HEK293T (cell line): ENCODE measurements at regions not wholly inside any gene's neighbourhood (a gene's known extent, or its start where the extent isn't known, plus 50 kb on each side); places are given as distances from the start of the nearest gene placed in this dataset.

Source experiments
- CTCF ChIA-PET: fragments of 350-600 bp; formaldehyde crosslinking; extraction: SDS; loops from one replicate; lab custom pipeline; 2021; ENCODE audit warnings: antibody characterized with exemption, inconsistent platforms; lab: Yijun Ruan, JAX
- POLR2A ChIA-PET: fragments of 350-600 bp; formaldehyde crosslinking; extraction: SDS; loops from one replicate; lab custom pipeline; 2020; ENCODE audit warnings: antibody characterized with exemption, inconsistent platforms; lab: Yijun Ruan, JAX
- DNase-seq: peaks from one replicate; pipeline ENCODE4 v3.0.0; 2012; ENCODE audit warnings: mixed read lengths; ENCODE audit errors: extremely low spot score
- ARNT ChIP-seq: fragments of 450-650 bp; IDR thresholded peaks from 2 replicates; pipeline ENCODE4 v1.6.1; 2017; ENCODE audit warnings: mild to moderate bottlenecking
- BHLHE40 ChIP-seq: fragments of 450-650 bp; IDR thresholded peaks from 2 replicates; pipeline ENCODE4 v1.6.1; 2016; ENCODE audit warnings: mild to moderate bottlenecking, moderate library complexity, borderline replicate concordance
- CTBP1 ChIP-seq: fragments of 450-650 bp; IDR thresholded peaks from 2 replicates; pipeline ENCODE4 v1.6.1; 2016; ENCODE audit warnings: borderline replicate concordance
- ELF4 ChIP-seq: fragments of 450-650 bp; IDR thresholded peaks from 2 replicates; pipeline ENCODE4 v1.6.1; 2017; ENCODE audit warnings: antibody characterized with exemption
- FOXA1 ChIP-seq: fragments of 450-650 bp; IDR thresholded peaks from 2 replicates; pipeline ENCODE4 v1.6.1; 2016; ENCODE audit warnings: mild to moderate bottlenecking
- FOXK2 ChIP-seq: fragments of 450-650 bp; IDR thresholded peaks from 2 replicates; pipeline ENCODE4 v1.6.1; 2016; ENCODE audit warnings: mild to moderate bottlenecking
- FOXM1 ChIP-seq: fragments of 450-650 bp; IDR thresholded peaks from 2 replicates; pipeline ENCODE4 v1.6.1; 2017; ENCODE audit warnings: mild to moderate bottlenecking, borderline replicate concordance
- HDGF ChIP-seq: fragments of 450-650 bp; IDR thresholded peaks from 2 replicates; pipeline ENCODE4 v1.6.1; 2017; ENCODE audit warnings: antibody characterized with exemption, borderline replicate concordance
- L3MBTL2 ChIP-seq: fragments of 450-650 bp; conservative IDR thresholded peaks from 2 replicates; pipeline ENCODE4 v1.6.1; 2016; ENCODE audit warnings: mild to moderate bottlenecking
- LEF1 ChIP-seq: fragments of 450-650 bp; IDR thresholded peaks from 2 replicates; pipeline ENCODE4 v1.6.1; 2017; ENCODE audit warnings: mild to moderate bottlenecking, borderline replicate concordance
- NFRKB ChIP-seq: fragments of 450-650 bp; IDR thresholded peaks from 2 replicates; pipeline ENCODE4 v1.6.1; 2016; ENCODE audit warnings: mild to moderate bottlenecking, moderate library complexity
- PKNOX1 ChIP-seq: fragments of 450-650 bp; IDR thresholded peaks from 2 replicates; pipeline ENCODE4 v1.6.1; 2016
- SP1 ChIP-seq: fragments of 450-650 bp; IDR thresholded peaks from 2 replicates; pipeline ENCODE4 v1.6.1; 2017
- SUZ12 ChIP-seq: fragments of 450-650 bp; IDR thresholded peaks from 2 replicates; pipeline ENCODE4 v1.6.1; 2016; ENCODE audit warnings: mild to moderate bottlenecking
- TARDBP ChIP-seq: fragments of 450-650 bp; IDR thresholded peaks from 2 replicates; pipeline ENCODE4 v1.6.1; 2016
- ZNF384 ChIP-seq: fragments of 450-650 bp; IDR thresholded peaks from 2 replicates; pipeline ENCODE4 v1.6.1; 2016

DNA sequence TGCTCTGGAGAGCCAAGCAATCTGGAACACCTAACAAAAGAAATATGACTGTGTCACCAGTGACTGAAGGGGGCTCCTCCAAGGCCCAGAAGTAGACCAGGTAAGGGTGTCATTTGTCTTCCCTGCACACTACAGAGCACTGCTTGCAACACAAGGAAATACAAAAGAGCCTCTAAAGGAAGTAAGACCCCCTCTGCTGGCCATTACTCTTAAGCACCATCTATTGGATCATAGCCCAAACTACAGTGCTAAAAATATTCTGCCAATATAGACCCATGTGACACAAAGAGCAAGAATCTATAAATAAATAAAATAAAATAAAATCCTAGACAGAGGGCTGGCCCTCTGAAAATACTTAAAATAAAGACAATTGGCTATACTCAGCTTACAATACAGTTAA, 528.7 kb downstream of the TMA16 start:
- DNase-seq: no peak
- POLR2A ChIA-PET: no interaction called here
- TF ChIP-seq ZNF384: no peak
- no peak for TF ChIP-seq FOXM1
- TF ChIP-seq SUZ12: no peak
- TF ChIP-seq ARNT: no peak
- no peak for TF ChIP-seq FOXA1
- TF ChIP-seq ELF4: no peak
- TF ChIP-seq FOXK2: no peak
- CTCF ChIA-PET: no interaction called here

DNA sequence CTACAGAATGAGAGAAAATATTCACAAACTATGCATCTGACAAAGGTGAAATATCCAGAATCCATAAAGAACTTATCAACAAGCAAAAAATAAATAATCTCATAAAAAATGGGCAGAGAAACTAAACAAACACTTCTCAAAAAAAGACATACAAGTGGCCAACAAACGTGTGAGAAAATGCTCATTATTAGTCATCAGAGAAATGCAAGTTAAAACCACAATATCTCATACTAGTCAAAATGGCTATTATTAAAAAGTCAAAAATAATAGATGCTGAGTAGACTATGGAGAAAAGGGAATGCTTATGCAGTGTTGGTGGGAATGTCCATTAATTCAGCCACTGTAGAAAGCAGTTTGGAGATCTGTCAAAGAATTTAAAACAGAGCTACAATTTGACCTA, 533.3 kb downstream of the TMA16 start:
- POLR2A ChIA-PET: no interaction called here
- no peak for TF ChIP-seq PKNOX1
- TF ChIP-seq CTBP1: no peak
- TF ChIP-seq HDGF: no peak
- CTCF ChIA-PET: no interaction called here
- no peak for DNase-seq

GRCh38 chr4:164039482-164039881, 545.0 kb downstream of the TMA16 start:
- ChIA-PET POLR2A (no interaction called here), CTCF (no interaction called here)
- no peak for DNase-seq
- no peak for TF ChIP-seq NFRKB
- no peak for TF ChIP-seq FOXA1

DNA sequence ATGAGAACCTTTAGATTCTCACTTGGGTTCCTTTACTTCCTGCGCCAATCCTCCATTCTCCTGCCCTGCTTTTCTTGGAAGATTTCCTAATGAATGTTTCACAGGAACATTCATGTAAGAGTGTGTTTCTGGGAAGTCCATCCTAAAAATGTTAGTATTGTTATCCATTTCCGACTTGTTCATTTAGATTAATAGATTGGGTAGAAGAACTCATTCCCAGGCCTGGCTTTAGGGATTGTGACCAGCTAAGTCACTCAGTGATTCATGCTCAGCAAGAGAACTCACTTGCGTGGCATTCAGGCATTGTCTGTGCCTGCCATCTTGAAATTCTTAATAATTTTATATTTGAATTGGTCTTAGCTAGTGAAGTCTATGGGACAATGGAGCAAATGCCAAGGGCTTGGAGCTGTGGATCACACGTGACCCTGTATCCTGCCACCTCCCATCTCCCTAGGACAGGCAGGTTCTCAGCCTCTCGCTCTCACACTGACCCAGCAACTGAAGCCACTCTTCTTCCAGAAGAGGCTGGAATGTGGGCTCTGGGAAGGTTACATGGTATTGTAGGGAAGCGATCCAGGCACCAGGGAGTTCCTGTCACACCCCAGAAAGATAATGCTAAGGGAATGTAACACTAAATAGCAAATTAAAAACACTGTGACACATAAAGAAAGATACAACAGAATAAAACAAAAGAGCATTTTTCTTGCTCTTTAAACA, 562.1 kb downstream of the TMA16 start:
- TF ChIP-seq TARDBP (no peak), ELF4 (no peak), FOXM1 (no peak), HDGF (no peak), NFRKB (no peak), SP1 (no peak), SUZ12 (no peak), BHLHE40 (no peak), ZNF384 (no peak), LEF1 (no peak), ARNT (no peak), L3MBTL2 (no peak), PKNOX1 (no peak), FOXK2 (no peak), FOXA1 (no peak)
- no peak for DNase-seq
- ChIA-PET CTCF (no interaction called here), POLR2A (no interaction called here)

DNA sequence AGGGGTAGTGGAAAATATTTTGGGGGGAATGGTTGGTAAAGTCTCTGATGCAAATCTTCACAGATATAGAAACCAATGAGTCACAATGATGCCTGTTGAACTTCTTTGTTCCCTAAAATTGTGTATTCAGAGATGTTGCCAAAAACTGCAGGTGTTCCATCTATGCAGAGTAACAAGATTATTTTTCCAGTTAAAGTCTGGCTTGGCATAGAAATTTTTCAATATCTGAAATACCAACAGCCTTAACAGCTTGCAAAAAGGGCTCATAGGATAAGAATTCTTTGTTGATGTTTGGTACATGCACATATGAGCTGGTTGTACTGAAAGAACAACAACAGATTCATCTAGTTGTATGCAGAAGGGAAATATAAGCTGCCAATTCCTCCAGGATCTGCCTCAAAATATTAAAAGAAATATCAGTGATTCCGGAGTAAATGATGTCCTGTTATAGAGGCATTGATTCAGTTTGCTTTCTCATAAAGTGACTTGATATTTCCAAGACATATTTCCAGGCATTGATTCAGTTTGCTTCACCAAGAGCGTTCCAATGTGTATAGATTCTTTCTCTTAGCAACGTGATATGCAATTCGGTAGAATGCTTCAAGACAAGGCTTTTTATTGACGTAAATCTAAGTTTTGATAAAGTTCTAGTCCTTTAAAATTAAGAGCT, 564.4 kb downstream of the TMA16 start:
- POLR2A ChIA-PET: no interaction called here
- DNase-seq: no peak
- CTCF ChIA-PET: no interaction called here
- no peak for TF ChIP-seq BHLHE40
- no peak for TF ChIP-seq ARNT

DNA sequence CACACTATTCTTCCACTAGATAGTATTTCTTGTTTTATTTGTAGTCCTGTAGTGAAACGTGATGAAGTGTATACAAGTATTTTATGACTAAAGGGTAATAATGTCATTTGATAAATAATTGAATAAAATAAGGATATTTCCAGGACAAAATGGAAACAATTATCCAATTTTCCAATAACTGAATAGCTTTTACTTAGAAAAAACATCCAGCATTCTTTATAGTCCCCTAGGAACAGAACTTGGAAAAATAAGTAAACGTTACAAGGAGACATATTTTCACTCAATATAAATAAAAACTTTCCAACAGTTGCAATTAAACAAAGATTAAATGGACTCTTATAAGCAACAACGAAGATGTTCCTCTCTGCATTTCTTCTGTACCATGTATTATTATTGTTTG, 566.0 kb downstream of the TMA16 start:
- POLR2A ChIA-PET: no interaction called here
- DNase-seq: no peak
- CTCF ChIA-PET: no interaction called here
- TF ChIP-seq SUZ12 (no peak), SP1 (no peak), HDGF (no peak), FOXK2 (no peak), ELF4 (no peak), CTBP1 (no peak), TARDBP (no peak), L3MBTL2 (no peak)

DNA sequence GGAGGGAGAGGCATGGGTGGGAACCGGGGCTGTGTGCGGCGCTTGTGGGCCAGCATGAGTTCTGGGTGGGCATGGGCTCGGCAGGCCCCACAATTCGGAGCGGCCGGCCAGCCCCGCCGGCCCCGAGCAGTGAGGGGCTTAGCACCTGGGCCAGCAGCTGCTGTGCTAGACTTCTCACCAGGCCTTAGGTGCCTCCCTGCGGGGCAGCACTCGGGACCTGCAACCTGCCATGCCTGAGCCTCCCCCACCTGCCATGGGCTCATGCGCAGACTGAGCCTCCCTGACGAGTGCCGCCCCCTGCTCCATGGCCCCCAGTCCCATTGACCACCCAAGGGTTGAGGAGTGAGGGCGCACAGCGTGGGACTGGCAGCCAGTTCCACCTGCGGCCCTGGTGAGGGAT, 573.9 kb downstream of the TMA16 start:
- ChIA-PET CTCF (no interaction called here), POLR2A (no interaction called here)
- TF ChIP-seq NFRKB: no peak
- TF ChIP-seq SP1: no peak
- TF ChIP-seq SUZ12: no peak
- DNase-seq: no peak

DNA sequence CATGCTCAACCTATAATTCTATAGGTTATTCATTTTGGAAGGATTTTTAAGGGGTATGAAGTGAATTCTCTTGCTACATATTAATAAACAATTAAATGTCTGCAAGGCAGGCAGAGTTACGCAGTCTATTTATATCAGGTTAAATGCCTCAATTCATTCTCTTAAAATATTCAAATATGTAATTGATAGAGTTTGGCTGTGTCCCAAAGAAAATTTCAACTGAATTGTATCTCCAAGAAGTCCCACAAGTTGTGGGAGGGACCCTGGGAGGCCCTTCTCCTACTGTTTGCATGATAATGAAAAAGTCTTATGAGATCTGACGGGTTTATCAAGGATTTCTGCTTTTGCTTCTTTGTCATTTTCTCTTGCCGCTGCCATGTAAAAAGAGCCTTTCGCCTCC, 576.1 kb downstream of the TMA16 start:
- ChIA-PET POLR2A (no interaction called here), CTCF (interaction anchor here (0.7 kb wide), 1 partner anchor 740 kb away, joined by 3 read pairs; no protein-coding TSS in a partner anchor)
- TF ChIP-seq PKNOX1: no peak
- TF ChIP-seq SP1: no peak
- no peak for TF ChIP-seq HDGF
- TF ChIP-seq CTBP1: no peak
- TF ChIP-seq LEF1: no peak
- no peak for DNase-seq
